Hepatocyte (in vitro differentiated cells): ENCODE measurements at regions not wholly inside any gene's neighbourhood (a gene's known extent, or its start where the extent isn't known, plus 50 kb on each side); places are given as distances from the start of the nearest gene placed in this dataset.

Experiments
- CTCF ChIP-seq: fragments of 200-600 bp; sonication (generic); IDR thresholded peaks from 2 replicates; pipeline ENCODE4 v1.5.1; 2016; ENCODE audit warnings: antibody characterized with exemption, mild to moderate bottlenecking; ENCODE audit not compliant: poor library complexity
- EZH2 ChIP-seq: fragments of 200-600 bp; sonication (generic); IDR thresholded peaks from 2 replicates; pipeline ENCODE4 v1.6.1; 2016; ENCODE audit warnings: antibody characterized with exemption, mild to moderate bottlenecking, borderline replicate concordance
- EZH2phosphoT487 ChIP-seq: fragments of 200-600 bp; sonication (generic); IDR thresholded peaks from one replicate; pipeline ENCODE4 v1.6.1; 2018; ENCODE audit warnings: antibody characterized with exemption, mild to moderate bottlenecking, low read depth, moderate library complexity; ENCODE audit not compliant: unreplicated experiment, severe bottlenecking

GRCh38 chr1:82387012-82387366, 586.3 kb downstream of the ADGRL2 start:
- TF ChIP-seq CTCF, result no peak
- no peak for TF ChIP-seq EZH2
- no peak for TF ChIP-seq EZH2phosphoT487
